ENCODE measurements at regions not wholly inside any gene's neighbourhood (a gene's known extent, or its start where the extent isn't known, plus 50 kb on each side); places are given as distances from the start of the nearest gene placed in this dataset.
"Not testable (repeated sequence)": the region's sequence is repeated elsewhere in the genome, so short reads cannot be mapped to it uniquely, and the experiment has no call there.

DNA sequence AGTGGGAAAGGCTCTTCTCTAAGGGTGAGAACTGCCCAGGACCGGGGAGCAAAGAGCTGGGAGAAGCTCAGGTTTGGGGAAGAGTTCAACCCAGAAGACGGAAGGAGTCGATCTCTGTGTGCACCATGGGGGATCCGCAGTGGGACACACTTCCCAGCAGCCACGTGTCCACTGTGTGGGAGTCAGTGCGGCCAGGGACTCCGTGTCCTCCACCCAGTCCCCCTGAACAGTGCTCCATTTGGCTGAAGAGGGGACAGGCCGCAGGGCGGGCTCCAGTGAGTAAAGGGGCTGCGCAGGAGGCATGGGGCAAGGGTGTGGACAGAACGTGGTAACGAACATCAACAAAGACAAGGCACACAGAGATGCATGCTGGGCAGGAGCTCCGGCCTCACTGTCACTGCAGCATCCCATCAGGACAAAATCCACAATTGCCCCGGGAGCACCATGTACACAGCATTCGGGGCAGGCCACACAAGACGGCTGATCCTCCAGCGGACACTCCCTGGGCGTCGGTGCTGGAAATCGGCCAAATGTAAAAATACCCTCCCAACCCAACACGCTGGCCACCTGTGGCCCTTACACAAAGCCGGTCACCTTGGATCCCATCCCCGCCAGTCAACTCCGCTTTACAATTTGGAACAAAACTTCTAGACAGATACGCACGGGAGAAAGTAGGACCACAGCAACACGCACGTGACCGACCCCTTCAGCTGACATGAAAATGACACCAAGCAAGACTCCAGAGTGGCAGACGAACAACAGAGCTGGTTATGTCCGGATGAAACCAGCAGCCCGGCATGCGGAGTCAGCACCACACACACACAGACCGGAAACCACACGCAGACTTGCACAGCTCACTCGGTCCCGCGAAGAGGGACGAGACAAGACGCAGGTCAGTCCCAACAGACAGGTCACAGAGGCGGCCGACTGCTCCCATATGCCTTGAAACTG is 366.8 kb downstream of the SHANK2 start:
- DNase-seq: no peak

DNA sequence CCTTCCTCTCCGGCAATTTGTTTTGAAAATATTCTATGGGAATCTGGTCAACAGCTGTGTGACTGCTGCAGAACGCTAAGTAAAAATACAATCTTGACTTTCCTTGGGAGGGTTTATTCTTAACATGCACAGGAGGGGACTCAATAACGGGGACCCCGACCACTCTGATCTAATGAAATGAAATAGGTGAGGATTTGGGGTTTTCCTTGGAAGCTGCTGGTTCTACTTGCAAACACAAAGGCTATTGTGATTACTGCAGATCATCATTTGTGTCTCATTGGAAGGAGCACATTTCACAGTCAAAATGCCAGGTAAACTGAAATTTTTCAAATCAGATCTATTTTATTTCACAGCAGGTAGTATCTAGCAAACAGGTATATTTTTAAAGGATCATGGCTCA is 366.1 kb downstream of the SHANK2 start:
- DNase-seq: no peak

DNA sequence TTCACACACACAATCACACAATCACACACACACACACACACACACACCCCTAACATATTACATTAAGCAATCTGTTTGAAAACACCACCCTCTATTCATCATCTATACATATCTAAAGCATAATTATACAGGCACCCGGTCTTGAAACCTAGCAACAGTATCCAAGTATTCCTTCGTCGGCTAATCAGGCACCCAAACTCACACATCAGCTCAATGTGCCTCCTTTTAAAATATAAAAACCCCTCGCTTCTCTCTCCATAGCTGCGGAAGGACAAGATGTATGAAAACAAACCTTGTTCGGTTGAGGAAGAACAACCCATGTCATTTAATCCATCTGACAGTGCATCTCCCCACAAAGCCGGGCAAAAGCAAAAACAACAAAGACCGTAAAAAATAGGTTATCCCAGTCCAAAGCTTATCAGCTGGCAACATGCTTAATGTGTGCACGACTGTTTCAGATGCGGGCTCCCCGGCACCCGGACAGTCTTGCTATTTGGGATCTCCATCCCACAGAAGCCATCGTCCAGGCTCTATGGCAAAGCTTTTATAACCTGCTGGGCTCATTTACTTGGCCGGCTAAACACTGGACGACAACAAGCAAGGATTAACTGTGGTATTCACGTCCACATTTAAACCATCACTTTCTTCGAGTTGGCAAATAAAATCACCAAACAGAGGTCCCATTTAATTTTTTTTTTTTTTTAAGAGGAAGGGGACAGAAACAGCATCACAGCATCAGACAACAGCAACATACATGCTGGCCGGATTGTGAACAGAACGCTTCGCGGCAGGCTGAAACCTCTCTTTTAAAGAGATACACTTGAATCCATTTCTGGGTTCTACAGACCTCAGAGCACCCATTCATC is 365.5 kb downstream of the SHANK2 start:
- no peak for DNase-seq

DNA sequence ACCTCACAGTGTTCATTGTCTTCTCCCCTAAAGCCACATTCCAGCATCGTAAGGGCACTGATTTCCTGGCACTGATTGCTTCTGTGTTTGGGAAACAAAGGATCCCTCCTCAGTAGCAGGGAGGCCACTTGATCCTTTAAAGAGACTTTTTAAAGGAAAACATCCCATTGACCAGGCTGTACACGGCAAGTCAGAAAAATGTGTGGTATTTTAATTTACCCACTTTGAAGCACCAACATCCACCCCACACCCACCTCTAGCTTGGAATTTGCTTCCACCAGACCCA is 364.9 kb downstream of the SHANK2 start:
- no peak for DNase-seq

DNA sequence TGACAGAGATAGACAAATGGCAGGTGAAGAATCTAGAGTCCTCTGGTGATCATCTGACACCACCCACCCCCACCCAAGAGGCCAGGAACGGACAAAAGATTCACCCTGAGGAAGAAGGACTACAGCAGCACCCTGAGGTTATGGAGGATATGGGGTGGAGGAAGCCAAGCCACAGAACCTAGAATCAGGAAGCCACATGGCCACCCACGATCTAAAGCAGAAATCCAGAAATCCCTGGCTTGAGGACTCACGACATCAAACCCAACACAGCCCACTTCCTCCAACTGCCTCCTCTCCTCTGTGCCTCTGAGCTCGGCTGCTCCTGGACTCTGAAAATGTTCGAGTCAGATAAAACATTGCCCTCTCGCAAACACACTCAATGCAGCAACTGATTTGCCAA is 364.3 kb downstream of the SHANK2 start:
- no peak for DNase-seq

DNA sequence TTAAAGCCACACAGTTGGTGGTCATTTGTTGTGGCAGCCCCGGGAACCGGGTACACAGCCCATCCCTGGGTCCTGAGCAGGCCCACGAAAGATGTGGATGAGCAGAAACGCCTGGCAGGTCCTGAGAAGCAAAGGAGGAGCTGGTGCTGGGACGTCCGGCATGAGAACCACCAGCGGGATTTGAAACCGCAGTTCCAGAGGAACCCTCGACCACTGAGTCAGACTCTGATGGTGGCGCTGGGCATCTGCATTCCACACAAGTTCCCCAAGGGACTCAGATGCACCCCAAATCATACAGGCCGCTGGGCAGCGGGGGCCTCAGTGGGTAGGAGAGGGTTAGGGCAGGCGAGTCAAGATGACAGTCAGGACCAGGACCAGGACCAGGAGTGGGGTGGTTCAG is 363.0 kb downstream of the SHANK2 start:
- no peak for DNase-seq

DNA sequence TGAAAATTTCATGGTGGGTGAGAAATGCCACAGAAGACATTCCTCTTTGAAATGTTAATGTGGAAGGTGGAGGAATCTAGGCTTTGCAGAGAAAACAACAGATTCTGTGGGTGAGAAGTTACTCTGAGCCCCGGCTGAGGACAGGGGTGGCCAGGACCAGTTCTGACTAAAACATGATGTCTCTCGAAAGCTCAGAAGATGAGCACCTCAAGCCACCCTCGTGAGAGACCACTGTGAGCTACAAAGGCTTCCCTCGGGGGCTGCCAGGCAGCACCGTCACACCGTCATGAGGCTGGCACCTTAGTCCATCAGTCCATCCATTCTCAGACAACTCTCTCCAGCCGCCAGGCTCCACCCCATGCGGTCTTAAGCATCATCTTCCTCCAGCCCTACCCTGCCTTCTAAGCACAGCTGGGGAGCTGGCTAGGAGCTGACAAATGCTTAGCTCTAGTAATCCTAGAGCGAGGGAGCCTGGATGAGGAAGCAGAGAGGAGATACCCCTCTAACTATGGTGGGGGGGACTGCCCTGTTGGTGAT is 360.5 kb downstream of the SHANK2 start:
- no peak for DNase-seq

DNA sequence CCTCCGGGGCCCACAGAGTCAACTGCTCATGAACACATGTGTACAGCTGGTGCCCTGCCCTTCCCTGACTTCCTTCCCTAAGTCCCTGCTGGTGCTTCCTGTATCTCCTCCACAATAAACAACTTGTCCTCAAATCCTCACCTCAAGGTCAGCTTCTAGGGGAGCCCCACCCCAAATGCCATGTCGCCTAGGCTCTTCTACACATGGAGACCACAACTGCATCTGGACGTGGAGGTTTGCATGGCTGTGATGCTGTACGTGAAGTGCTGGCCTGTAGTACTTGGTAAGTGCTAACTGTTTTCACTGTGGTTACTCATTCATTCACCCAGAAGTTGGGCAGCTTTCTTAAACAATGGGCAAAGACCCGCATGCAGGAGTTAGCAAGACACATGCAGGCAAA is 359.5 kb downstream of the SHANK2 start:
- no peak for DNase-seq

DNA sequence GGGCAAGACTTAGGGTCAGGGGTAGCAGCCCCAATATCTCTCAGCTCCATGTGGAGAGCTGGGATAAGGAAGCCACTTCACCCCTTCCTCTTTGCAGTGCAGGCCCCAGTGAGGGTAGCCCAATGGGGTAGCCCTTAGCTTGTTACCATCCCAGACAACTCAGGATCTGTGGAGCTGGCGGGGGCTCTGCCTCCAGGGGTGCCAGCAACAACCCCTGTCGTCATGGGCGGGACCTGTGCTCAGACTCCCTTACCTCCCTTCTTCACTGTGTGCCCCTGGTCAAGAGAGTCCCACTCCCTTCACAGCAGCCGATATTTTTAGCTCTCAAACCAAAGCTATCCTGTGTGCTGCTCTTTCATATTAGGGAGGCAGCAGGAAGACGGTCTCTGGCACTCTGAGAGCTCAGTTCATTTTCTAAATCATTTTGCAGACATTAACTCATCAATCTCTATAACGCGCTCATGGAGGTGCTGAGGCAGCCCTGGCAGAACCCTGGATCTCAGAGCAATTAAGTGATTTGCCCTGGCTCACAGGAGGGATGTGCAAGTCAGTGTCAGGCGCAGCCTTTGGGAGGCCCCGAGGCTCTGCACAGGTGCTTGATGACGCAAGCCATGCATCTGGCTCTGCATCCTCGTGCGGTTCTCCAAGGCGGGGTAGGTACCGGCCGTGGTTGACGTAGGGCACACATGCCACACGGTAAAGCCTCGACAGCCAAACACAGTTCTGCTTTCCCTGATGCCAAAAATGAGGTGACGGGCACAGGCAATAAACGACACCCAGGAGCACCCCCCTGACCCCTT is 357.6 kb downstream of the SHANK2 start:
- DNase-seq: no peak

DNA sequence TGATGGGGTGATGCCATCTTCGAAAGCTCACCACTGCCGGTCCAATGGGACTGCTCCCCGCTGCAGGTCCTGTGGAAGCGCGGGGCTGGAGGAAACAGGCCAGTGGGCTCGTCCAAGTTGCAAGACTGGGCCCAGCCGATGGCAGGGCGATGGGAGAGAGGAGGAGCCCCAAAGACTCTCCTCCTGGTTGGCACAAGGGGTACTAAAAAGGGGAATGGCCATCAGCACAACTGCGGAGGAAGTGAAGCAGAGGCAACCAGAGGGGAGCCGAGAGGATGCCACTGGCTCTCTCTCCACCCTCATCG is 357.1 kb downstream of the SHANK2 start:
- no peak for DNase-seq

DNA sequence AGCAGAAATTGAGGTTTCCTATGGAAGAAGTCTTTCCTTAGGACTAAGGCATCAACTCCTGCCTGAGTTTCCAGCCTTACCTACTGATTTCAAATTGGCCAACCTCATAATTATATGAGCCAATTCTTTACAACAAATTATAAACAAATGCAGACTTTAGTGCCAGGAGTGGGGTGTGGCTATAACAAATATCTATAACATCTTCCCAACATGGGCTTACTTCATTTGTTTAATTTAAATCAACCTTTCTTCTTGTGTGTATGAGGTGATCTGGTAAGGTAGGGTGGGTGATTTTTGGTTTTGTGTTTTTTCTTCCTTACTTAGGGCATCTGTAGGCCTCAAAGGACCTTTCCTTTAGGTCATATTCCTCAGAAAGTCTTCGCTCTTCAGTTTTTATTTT is 354.9 kb downstream of the SHANK2 start:
- DNase-seq: no peak

DNA sequence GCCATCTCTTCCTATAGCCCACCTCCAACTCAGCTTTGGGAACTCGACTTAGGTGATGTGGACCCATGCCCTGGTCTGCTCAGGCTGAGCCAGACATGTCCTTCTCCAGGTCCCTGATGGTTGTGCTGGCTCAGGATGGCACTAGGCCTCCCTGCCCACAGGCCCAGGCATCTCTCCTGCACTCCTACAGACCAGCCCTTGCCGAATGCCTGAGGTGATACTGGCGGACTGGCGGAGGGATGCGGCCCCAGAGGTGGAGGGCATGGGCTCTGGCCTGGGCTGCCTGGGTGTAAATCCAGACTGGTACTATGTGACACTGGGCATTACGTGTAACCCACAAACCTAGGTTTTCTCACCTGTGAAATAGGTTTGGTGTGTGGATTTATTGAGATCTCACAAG is 352.8 kb downstream of the SHANK2 start:
- no peak for DNase-seq

DNA sequence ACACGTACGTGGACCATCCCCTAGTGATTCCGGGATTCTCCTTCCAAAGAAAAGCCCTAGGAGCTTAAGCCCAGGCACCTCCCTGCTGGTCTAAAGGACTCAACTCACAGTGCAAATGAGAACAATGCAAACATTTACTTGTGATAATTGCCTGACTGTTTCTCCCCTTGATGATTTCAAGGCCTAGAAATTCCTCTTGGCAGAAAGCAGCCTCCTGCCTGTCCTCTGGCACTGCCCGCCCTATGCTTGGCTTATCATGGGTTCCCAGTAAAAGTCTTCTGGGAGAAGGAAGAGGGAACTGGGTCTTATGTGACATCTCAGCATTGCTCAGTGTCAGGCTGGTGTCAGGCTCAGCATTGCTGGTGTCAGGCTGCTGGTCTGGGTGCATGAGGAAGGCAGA is 351.8 kb downstream of the SHANK2 start:
- DNase-seq: no peak

DNA sequence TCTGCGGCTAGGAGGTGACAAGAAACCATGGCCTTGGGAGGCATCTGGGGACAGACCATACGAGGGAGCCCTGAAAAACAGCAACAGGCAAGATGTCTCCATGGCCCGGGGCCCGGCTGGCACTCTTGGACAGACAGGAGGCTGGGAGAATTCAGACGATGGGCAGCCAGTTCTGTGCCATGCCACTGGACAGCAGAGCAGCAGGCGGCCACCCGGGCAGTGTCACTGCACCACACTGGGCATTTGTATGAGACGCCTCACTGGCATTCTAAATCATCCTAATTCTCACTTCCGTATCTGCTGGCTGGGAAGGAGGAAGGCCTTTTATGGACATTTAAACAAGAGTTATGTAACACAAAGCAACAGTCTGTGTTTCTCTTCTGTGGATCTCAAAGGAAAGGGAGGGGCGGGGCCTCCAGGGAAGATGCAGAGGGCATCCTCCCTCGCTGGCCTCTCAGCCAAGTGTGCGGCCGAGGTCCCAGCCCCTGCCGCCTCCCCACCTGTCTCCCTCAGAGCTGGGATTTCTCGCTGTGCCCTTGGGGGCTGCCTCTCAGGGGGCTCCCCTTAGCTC is 350.3 kb downstream of the SHANK2 start:
- no peak for DNase-seq

DNA sequence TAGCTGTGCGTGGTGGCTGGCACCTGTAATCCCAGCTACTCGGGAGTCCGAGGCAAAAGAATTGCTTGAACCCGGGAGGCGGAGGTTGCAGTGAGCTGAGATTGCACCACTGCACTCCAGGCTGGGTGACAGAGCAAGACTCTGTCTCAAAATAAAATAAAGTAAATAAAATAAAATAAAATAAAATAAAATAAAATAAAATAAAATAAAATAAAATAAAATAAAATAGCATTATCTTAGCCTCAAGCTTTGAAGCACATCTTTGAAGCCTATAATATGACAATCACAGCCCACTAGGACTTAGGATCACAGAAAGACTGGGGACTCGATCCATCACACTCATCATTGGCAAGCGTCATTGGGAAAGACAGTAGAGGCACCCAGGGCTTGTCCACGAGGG is 349.1 kb downstream of the SHANK2 start:
- DNase-seq: not testable (repeated sequence)

DNA sequence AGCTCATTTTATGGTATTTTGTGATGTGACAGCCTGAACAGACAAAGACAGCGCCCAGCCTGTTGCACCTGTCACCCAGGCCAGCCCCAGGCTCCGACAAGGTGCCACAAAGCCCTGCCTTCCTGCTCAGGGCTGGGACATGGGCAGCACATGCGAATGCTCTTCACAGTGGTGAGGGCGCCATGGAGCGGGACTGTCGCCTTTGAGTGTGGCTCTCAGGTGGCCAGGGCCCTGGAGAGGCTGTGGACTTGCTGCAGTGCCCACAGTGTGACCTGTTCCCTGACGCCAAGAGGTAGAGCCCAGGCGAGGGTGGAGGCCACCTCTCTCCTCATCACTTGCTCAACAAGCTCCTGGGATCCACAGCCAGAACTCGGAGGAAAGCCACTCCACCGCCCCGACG is 346.3 kb downstream of the SHANK2 start:
- no peak for DNase-seq

DNA sequence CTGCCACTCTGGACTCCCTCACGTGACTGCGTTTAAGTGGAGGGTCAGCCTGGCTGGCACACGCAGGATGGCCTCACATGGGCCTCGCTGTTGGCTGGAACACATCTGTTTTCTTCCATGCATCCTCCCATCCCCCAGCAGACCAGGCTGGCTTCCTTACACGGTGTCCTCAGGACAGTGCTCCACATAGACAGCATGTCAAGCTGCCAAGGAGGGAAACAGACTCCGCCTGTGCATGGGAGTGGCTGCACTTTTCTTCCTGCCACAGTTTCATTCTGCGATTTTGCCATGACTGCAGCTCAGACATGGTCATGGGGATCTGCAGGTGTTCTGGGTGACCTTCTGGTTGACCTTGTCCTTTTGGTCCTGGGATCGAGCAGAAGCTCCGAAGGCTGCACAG is 344.2 kb downstream of the SHANK2 start:
- DNase-seq: no peak

DNA sequence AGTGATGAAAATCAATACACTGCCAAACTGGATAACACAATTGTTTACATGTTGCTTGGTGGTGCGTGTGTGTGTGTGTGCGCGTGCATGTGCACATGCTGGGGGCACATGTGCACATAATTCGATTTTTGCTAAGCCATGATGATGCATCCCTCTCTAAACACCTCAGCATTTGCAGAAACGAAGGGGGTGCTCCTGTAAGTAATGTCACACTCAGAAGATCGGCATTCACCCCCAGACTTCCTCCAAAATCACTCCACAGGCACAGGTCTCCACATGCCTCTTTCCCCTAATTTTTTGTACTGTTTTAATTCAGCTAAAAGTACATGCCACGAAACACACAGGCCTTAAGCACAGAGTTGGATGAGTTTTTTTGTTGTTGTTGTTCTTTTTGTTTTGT is 341.5 kb downstream of the SHANK2 start:
- no peak for DNase-seq

DNA sequence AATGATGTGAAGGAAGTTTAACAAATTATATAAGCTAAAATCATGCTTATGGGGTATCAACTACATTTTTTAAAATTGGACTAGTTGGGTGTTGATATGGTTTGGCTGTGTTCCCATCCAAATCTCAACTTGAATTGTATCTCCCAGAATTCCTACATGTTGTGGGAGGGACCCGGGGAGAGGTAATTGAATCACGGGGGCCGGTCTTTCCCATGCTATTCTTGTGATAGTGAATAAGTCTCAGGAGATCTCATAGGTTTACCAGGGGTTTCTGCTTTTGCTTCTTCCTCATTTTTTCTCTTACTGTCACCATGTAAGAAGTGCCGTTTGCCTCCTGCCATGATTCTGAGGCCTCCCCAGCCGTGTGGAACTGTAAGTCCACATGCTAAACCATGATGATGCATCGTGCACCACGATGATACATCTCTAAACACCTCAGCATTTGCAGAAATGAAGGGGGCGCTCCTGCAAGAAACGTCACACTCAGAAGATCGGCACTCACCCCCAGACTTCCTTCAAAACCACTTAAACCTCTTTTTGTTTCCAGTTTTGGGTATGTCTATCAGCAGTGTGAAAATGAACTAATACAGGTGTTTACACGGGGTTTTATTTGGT is 340.0 kb downstream of the SHANK2 start:
- no peak for DNase-seq

DNA sequence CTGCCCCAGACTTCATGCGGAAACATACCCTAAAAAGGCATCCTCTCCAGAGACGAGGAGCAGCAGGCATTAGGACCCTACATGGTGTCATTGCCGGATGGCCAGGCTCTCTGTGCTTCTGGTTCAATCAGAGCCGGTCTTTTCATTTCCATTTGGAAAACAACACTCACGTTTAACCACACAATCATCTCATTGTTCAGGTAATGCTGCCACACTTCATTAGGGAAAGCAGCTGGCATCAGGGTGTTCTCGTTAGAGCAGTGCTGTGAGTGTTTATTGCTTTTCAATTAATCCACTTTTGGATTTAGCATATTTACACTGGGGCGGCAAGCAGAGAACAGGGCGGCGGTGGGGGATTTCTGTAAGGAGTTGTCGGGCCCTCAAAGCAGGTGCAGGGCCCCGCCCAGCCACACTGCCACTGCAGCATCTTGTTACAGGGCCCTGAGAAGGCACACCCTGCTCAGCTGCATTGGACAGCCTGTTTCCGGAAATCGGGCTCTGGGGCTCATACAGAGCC is 338.6 kb downstream of the SHANK2 start:
- no peak for DNase-seq

DNA sequence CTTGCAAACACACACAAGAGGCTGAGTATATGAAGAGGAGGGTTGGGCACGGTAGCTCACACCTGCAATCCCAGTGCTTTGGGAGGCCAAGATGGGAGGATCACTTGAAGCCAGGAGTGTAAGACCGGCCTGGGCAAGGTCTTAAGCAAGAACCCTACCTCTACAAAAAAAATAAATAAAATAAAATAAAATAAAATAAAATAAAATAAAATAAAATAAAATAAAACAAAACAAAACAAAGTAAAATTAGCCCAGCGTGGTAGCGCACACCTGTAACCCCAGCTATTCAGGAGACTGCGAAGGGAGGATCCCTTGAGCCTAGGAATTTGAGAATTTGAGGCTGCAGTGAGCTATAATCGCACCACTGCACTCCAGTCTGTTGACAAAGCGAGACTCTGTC is 337.9 kb downstream of the SHANK2 start:
- DNase-seq: no peak
